ENCODE measurements at regions not wholly inside any gene's neighbourhood (a gene's known extent, or its start where the extent isn't known, plus 50 kb on each side); places are given as distances from the start of the nearest gene placed in this dataset.

DNA sequence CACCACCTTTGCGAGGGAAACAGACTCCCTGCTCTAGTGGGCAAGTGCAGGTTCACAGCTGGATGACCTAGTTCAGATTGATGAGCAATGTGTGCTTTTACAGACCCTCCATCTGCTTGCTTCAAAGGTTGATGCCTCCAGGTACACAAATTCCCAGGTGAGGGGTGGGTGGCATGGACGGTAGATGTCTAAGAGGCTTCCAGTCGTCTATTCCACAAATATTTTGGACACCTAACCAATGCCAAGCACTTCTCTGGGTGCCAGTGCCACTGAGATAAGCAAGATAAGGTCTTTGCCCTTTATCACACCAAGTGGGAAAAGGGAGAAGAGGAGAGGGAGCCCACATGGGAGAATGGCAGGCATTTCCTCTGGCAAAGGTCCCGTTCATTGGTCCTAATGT is 316.6 kb upstream of the CDH5 start:
- TF ChIP-seq, protein P1, sequence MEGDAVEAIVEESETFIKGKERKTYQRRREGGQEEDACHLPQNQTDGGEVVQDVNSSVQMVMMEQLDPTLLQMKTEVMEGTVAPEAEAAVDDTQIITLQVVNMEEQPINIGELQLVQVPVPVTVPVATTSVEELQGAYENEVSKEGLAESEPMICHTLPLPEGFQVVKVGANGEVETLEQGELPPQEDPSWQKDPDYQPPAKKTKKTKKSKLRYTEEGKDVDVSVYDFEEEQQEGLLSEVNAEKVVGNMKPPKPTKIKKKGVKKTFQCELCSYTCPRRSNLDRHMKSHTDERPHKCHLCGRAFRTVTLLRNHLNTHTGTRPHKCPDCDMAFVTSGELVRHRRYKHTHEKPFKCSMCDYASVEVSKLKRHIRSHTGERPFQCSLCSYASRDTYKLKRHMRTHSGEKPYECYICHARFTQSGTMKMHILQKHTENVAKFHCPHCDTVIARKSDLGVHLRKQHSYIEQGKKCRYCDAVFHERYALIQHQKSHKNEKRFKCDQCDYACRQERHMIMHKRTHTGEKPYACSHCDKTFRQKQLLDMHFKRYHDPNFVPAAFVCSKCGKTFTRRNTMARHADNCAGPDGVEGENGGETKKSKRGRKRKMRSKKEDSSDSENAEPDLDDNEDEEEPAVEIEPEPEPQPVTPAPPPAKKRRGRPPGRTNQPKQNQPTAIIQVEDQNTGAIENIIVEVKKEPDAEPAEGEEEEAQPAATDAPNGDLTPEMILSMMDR (IDR thresholded peaks at IDR 0.05; ENCODE audit: low read depth, low read length, poor library complexity, severe bottlenecking), result no peak
- no peak for TF ChIP-seq EZH2phosphoT487 (IDR thresholded peaks at IDR 0.05; ENCODE audit: borderline replicate concordance, low read length)

Measured in DOHH2 (cell line).